ENCODE measurements at regions not wholly inside any gene's neighbourhood (a gene's known extent, or its start where the extent isn't known, plus 50 kb on each side); places are given as distances from the start of the nearest gene placed in this dataset.

DNA sequence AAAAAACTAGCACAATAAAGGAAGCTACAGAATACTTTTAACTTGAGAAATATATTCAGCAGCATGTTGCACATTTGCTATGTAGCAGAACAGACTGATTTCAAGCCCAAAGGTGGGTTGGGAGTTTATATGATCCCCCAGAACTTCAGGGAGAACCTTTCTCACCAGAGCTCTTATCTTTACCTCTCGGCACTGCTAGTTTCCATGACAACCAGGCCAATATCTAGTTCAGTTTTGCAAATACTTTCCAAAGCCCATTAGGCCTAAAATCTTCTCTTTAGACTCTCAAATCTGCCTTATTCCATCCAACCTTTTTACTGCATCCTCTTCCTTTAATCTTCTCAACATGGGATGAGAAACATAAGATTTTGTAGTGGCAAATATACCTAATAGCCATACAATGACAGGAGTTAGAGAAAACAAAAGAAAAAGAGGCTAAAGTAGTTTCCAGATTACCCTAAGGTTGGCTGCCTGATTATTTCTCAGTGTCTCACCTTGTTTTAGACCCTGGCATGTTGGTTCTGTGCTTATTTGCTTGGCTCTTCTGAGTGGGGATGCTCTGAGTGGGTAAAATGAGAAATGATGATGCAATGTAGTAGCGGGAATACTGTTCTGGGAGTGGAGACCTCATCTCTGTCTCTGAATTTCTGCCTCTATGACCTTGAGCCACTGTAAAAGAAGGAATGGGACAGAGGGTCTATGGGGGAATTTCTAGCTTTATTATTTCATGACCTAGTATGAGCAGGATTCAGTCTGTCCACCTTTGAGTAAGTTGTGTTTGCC is 427.6 kb upstream of the STXBP6 start:
- DNase-seq, result no peak
- intact Hi-C loops (cut with micrococcal nuclease), result no loop called here
- H3K4me1 ChIP-seq, result no peaks in the 10 kb centered on the region
- no peak overlapping the region for H3K4me3 ChIP-seq
- H3K27me3 ChIP-seq (ENCODE audit: low read depth), result no peaks in the 10 kb centered on the region
- no peak overlapping the region for H3K27ac ChIP-seq (replicated peaks)
- H3K36me3 ChIP-seq, result no peaks in the 10 kb centered on the region
- no peaks in the 10 kb centered on the region for H3K9me3 ChIP-seq (replicated peaks)
- TF ChIP-seq, protein P1, sequence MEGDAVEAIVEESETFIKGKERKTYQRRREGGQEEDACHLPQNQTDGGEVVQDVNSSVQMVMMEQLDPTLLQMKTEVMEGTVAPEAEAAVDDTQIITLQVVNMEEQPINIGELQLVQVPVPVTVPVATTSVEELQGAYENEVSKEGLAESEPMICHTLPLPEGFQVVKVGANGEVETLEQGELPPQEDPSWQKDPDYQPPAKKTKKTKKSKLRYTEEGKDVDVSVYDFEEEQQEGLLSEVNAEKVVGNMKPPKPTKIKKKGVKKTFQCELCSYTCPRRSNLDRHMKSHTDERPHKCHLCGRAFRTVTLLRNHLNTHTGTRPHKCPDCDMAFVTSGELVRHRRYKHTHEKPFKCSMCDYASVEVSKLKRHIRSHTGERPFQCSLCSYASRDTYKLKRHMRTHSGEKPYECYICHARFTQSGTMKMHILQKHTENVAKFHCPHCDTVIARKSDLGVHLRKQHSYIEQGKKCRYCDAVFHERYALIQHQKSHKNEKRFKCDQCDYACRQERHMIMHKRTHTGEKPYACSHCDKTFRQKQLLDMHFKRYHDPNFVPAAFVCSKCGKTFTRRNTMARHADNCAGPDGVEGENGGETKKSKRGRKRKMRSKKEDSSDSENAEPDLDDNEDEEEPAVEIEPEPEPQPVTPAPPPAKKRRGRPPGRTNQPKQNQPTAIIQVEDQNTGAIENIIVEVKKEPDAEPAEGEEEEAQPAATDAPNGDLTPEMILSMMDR (IDR thresholded peaks at IDR 0.05; ENCODE audit: borderline replicate concordance), result no peak

DNA sequence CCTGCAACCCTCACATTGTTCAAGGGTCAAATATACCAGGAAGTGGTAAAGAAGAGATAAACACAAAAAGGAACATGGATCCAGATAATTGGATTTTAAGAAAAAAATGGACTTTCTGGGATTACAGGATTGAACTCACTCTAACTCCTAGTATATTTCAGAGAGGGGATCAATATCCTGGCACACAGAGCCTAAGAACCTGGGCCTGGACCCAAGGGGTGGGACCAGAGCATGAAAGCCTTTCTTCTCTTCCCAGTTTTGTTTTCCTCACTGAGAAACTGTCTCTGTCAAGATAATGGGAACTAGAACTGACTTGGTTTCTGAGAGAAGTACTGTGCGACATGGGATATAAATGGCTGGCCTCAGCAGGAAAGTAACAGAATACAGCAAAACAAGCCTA is 422.8 kb upstream of the STXBP6 start:
- no peaks in the 10 kb centered on the region for H3K4me1 ChIP-seq
- no peak overlapping the region for H3K27ac ChIP-seq (replicated peaks)
- H3K9me3 ChIP-seq (replicated peaks), result no peaks in the 10 kb centered on the region
- H3K36me3 ChIP-seq, result no peaks in the 10 kb centered on the region
- no peak overlapping the region for H3K4me3 ChIP-seq
- no peak for DNase-seq
- TF ChIP-seq, protein P1 (IDR thresholded peaks at IDR 0.05; ENCODE audit: borderline replicate concordance), result no peak
- no peaks in the 10 kb centered on the region for H3K27me3 ChIP-seq (ENCODE audit: low read depth)
- intact Hi-C loops (cut with micrococcal nuclease), result no loop called here

DNA sequence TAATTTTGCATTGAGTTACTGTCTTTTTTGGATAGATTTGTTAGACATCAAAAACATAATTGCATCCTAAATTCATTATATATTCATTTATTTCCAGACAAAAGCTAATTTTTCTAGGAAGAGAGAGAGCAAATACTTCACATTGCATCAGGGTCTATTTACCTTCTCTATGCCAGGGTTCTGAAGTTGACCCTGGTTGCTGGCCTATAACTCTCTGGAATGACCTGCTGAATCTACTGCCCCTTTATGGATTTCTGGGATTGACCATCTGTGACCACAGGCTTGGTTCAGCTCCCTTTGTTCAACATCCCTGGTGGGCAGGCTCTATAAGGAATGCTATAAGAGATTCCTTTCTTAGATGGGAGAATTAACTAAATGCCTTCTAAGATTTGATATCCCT is 414.8 kb upstream of the STXBP6 start:
- H3K36me3 ChIP-seq, result no peaks in the 10 kb centered on the region
- H3K27me3 ChIP-seq (ENCODE audit: low read depth), result no peaks in the 10 kb centered on the region
- DNase-seq, result no peak
- no peak overlapping the region for H3K4me3 ChIP-seq
- TF ChIP-seq, protein P1 (IDR thresholded peaks at IDR 0.05; ENCODE audit: borderline replicate concordance), result no peak
- no peaks in the 10 kb centered on the region for H3K9me3 ChIP-seq (replicated peaks)
- intact Hi-C loops (cut with micrococcal nuclease), result no loop called here
- H3K27ac ChIP-seq (replicated peaks), result no peak overlapping the region
- no peaks in the 10 kb centered on the region for H3K4me1 ChIP-seq

DNA sequence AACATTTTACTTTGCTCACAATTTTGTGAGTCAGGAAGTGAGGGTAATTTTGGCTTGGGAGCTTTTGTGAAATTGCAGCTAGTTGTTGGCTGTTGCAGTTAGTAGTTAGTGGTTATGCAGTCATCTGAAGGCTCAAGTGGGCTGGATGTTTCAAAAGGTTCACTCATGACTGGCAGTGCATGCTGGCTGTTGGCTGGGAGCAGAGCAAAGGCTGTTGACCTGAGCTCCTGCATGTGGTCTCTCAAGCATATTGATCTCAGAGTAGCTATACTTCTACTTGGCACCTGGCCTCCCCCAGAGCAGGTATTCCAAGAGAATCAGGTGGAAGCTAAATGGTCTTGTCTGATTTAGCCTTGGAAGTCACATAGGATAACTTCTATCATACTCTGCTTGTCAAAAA is 414.1 kb upstream of the STXBP6 start:
- no peak overlapping the region for H3K4me3 ChIP-seq
- no peak overlapping the region for H3K27ac ChIP-seq (replicated peaks)
- no peaks in the 10 kb centered on the region for H3K9me3 ChIP-seq (replicated peaks)
- H3K36me3 ChIP-seq, result no peaks in the 10 kb centered on the region
- intact Hi-C loops (cut with micrococcal nuclease), result no loop called here
- TF ChIP-seq, protein P1 (IDR thresholded peaks at IDR 0.05; ENCODE audit: borderline replicate concordance), result no peak
- DNase-seq, result no peak
- no peaks in the 10 kb centered on the region for H3K27me3 ChIP-seq (ENCODE audit: low read depth)
- no peaks in the 10 kb centered on the region for H3K4me1 ChIP-seq

DNA sequence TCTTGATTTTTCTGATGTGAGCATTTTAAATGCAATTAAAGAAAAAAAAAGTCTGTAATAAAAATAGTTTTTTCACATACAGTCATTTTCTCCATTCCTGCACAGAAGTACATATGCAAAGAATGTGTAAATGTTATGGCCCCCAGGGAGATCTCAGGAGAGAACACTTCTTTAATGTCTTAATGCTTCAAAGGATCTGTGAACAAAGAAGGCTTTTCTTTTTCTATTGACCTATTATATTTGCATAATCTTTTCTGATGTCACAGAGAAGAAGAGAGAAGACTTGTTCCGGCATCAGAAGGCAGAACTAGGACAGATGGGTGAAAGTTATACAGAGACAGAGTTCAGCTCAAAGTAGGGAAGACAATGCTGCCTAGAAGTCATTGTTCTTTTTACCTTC is 413.5 kb upstream of the STXBP6 start:
- Histone ChIP-seq H3K36me3 (no peaks in the 10 kb centered on the region), H3K27me3 (ENCODE audit: low read depth) (no peaks in the 10 kb centered on the region), H3K9me3 (replicated peaks) (no peaks in the 10 kb centered on the region), H3K4me1 (no peaks in the 10 kb centered on the region), H3K4me3 (no peak overlapping the region), H3K27ac (replicated peaks) (no peak overlapping the region)
- TF ChIP-seq, protein P1 (IDR thresholded peaks at IDR 0.05; ENCODE audit: borderline replicate concordance), result no peak
- intact Hi-C loops (cut with micrococcal nuclease), result no loop called here
- DNase-seq, result no peak
